GM12873 (cell line): ENCODE measurements at regions not wholly inside any gene's neighbourhood (a gene's known extent, or its start where the extent isn't known, plus 50 kb on each side); places are given as distances from the start of the nearest gene placed in this dataset.

Experiments used
- CTCF ChIP-seq: IDR thresholded peaks from 2 replicates; pipeline ENCODE4 v1.5.1; 2012; ENCODE audit warnings: low read depth, mild to moderate bottlenecking, moderate library complexity, low read length, control low read depth; ENCODE audit not compliant: insufficient read depth; ENCODE audit errors: missing control alignments

- TF ChIP-seq CTCF = no peak
Observed at GRCh38 chr14:101451166-101451565, 110.1 kb upstream of the DIO3 start.

GRCh38 chr14:101453225-101453624 is 108.1 kb upstream of the DIO3 start:
- TF ChIP-seq CTCF = no peak

GRCh38 chr14:101454229-101454628 is 107.1 kb upstream of the DIO3 start:
- TF ChIP-seq CTCF = no peak

GRCh38 chr14:101456246-101457175 is 104.8 kb upstream of the DIO3 start:
- TF ChIP-seq CTCF = no peak

GRCh38 chr14:101457301-101457935 is 103.9 kb upstream of the DIO3 start:
- no peak for TF ChIP-seq CTCF

- TF ChIP-seq CTCF = no peak
Observed at GRCh38 chr14:101457936-101458740, 103.2 kb upstream of the DIO3 start.
